SK-N-SH (cell line): ENCODE measurements at regions not wholly inside any gene's neighbourhood (a gene's known extent, or its start where the extent isn't known, plus 50 kb on each side); places are given as distances from the start of the nearest gene placed in this dataset.

Source experiments
- CTCF ChIA-PET: fragments of 300-600, 350-600 bp; formaldehyde crosslinking; extraction: SDS; loops from one replicate; lab custom pipeline; 2021; lab: Yijun Ruan, JAX
- POLR2A ChIA-PET: fragments of 350-600 bp; sonication (Branson Sonifier 250); formaldehyde crosslinking; extraction: SDS; loops from one replicate; lab custom pipeline; 2020; ENCODE audit warnings: antibody characterized with exemption, inconsistent platforms; lab: Yijun Ruan, JAX
- DNase-seq: peaks from one replicate; pipeline ENCODE4 v3.0.0; 2012
- H2AFZ ChIP-seq: fragments of 200-600 bp; sonication (generic); 2 replicates; pipeline ENCODE4 v1.8.1; 2016; ENCODE audit warnings: antibody characterized with exemption, mild to moderate bottlenecking, low read depth
- H3F3A ChIP-seq: fragments of 200-600 bp; sonication (generic); replicated peaks from 2 replicates; pipeline ENCODE3; 2016; ENCODE audit warnings: antibody characterized with exemption, mild to moderate bottlenecking; ENCODE audit not compliant: insufficient read depth
- H3K27ac ChIP-seq, 2 experiments: fragments of 200-500 bp in 1 of 2; fragments of 200-600 bp in 1 of 2; sonication (Bioruptor generic) in 1 of 2; sonication (generic), shearing (Covaris generic) in 1 of 2; 2 replicates each; pipeline versions ENCODE4 v1.5.1 to v1.6.1; 2014 to 2016; ENCODE audit warnings: low read depth in 2 of 2, inconsistent platforms in 1 of 2, low read length in 1 of 2, mild to moderate bottlenecking in 1 of 2, mixed read lengths in 1 of 2
- H3K27me3 ChIP-seq: fragments of 200-600 bp; sonication (generic), shearing (Covaris generic); 2 replicates; pipeline ENCODE4 v1.6.1; 2016; ENCODE audit warnings: mixed run types; ENCODE audit not compliant: insufficient read depth
- H3K36me3 ChIP-seq, 2 experiments: fragments of 200-500 bp in 1 of 2; fragments of 200-600 bp in 1 of 2; sonication (Bioruptor generic) in 1 of 2; sonication (generic) in 1 of 2; replicated peaks in 1 of 2; 2 replicates each; pipeline versions ENCODE3 to v1.5.1; 2014 to 2016; ENCODE audit warnings: low read length in 1 of 2, mild to moderate bottlenecking in 1 of 2; ENCODE audit not compliant: insufficient read depth in 2 of 2, control insufficient read depth in 1 of 2
- H3K4me1 ChIP-seq, 2 experiments: fragments of 200-500 bp in 1 of 2; fragments of 200-600 bp in 1 of 2; sonication (Bioruptor generic) in 1 of 2; sonication (generic), shearing (Covaris generic) in 1 of 2; 2 replicates each; pipeline versions ENCODE4 v1.5.1 to v1.6.1; 2014 to 2016; ENCODE audit warnings: low read depth in 1 of 2, low read length in 1 of 2, mixed run types in 1 of 2; ENCODE audit not compliant: insufficient read depth in 2 of 2, control insufficient read depth in 1 of 2
- H3K4me2 ChIP-seq: fragments of 200-600 bp; sonication (generic), shearing (Covaris generic); 2 replicates; pipeline ENCODE4 v1.6.1; 2017; ENCODE audit warnings: mixed run types
- H3K4me3 ChIP-seq, 2 experiments: fragments of 200-500 bp in 1 of 2; fragments of 200-600 bp in 1 of 2; sonication (Bioruptor generic) in 1 of 2; sonication (generic), shearing (Covaris generic) in 1 of 2; 2 replicates each; pipeline versions ENCODE4 v1.5.1 to v1.8.1; 2014 to 2016; ENCODE audit warnings: low read depth in 2 of 2, inconsistent platforms in 1 of 2, low read length in 1 of 2, mild to moderate bottlenecking in 1 of 2, mixed read lengths in 1 of 2, moderate library complexity in 1 of 2
- H3K79me2 ChIP-seq: fragments of 200-600 bp; sonication (generic); 2 replicates; pipeline ENCODE4 v1.8.1; 2017; ENCODE audit warnings: mild to moderate bottlenecking; ENCODE audit not compliant: insufficient read depth
- H3K9ac ChIP-seq: fragments of 200-600 bp; sonication (generic); 2 replicates; pipeline ENCODE4 v1.6.1; 2017; ENCODE audit warnings: mixed run types
- H3K9me2 ChIP-seq: fragments of 200-600 bp; sonication (generic); 2 replicates; pipeline ENCODE4 v1.6.1; 2017; ENCODE audit warnings: mixed run types
- H3K9me3 ChIP-seq: fragments of 200-600 bp; sonication (generic); 2 replicates; pipeline ENCODE4 v1.6.1; 2017; ENCODE audit warnings: mixed run types, mild to moderate bottlenecking, moderate library complexity
- H4K20me1 ChIP-seq: fragments of 200-600 bp; sonication (generic); 2 replicates; pipeline ENCODE4 v1.6.1; 2017; ENCODE audit warnings: mild to moderate bottlenecking, mixed run types; ENCODE audit not compliant: insufficient read depth
- CHD2 ChIP-seq: fragments of 150-350 bp; IDR thresholded peaks from 2 replicates; pipeline ENCODE4 v1.6.1; 2018; ENCODE audit warnings: low read length; ENCODE audit not compliant: partially characterized antibody
- EP300 ChIP-seq, 2 experiments: IDR thresholded peaks; 2 replicates each; pipeline versions ENCODE4 v1.4.0 to v1.6.1; 2012; ENCODE audit warnings: borderline replicate concordance in 1 of 2, low read depth in 1 of 2, low read length in 1 of 2
- JUND ChIP-seq: IDR thresholded peaks from 2 replicates; pipeline ENCODE4 v1.4.0; 2012
- NFIC ChIP-seq: IDR thresholded peaks from 2 replicates; pipeline ENCODE4 v1.4.0; 2012; ENCODE audit warnings: borderline replicate concordance
- RCOR1 ChIP-seq: fragments of 150-350 bp; IDR thresholded peaks from 2 replicates; pipeline ENCODE4 v1.6.1; 2017; ENCODE audit warnings: antibody characterized with exemption, low read length
- SIN3A ChIP-seq: IDR thresholded peaks from 2 replicates; pipeline ENCODE4 v1.6.1; 2012; ENCODE audit warnings: low read depth, mild to moderate bottlenecking, low read length, moderate library complexity, borderline replicate concordance
- SMC3 ChIP-seq: IDR thresholded peaks from 2 replicates; pipeline ENCODE4 v1.6.1; 2012; ENCODE audit warnings: low read depth, low read length, improper control_type of control experiment
- TAF1 ChIP-seq: IDR thresholded peaks from 2 replicates; pipeline ENCODE4 v1.6.1; 2012; ENCODE audit warnings: low read depth, mild to moderate bottlenecking, low read length, moderate library complexity, borderline replicate concordance
- WGBS: methylation state at CpG from one replicate; pipeline ENCODE4 v1.1.6; 2017; ENCODE audit warnings: low lambda C conversion rate; 5-methylcytosine and 5-hydroxymethylcytosine counted together
- TF ChIP-seq, protein P1 (sequence below): IDR thresholded peaks from 2 replicates; pipeline ENCODE4 v1.6.1; 2012; ENCODE audit warnings: mild to moderate bottlenecking, low read depth, low read length, moderate library complexity
- TF ChIP-seq, protein P2 (sequence below): fragments of 150-350 bp; IDR thresholded peaks from 2 replicates; pipeline ENCODE4 v1.6.1; 2016; ENCODE audit warnings: mild to moderate bottlenecking, low read depth, low read length

DNA sequence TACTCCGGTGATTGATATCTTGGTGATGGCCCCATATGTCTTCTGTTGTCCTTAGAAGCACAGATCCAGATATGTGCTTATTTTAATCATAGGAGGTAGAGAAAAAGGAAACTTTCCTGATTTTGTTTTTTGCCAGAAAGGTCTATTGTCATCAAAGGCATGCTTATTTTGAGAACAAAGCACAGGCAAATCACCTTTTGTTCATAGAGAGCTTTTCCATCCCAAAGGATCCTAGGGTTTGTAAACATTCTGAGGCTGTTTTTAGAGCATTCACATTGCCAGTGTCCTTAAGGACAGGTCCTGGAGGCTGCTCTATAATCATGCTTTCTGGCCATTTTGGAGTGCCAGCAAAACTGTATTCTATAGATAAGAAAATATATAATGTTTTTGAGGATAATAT lies 148.5 kb upstream of the SEL1L start:
- Histone ChIP-seq H3K79me2 (no peaks in the 10 kb centered on the region), H4K20me1 (no peaks in the 10 kb centered on the region), H3K9ac (no peak overlapping the region), H3K4me1 (no peaks in the 10 kb centered on the region), H3F3A (no peaks in the 10 kb centered on the region), H3K36me3 (no peaks in the 10 kb centered on the region), H3K4me2 (no peak overlapping the region), H3K27ac (no peak overlapping the region), H2AFZ (no peak overlapping the region), H3K9me2 (no peaks in the 10 kb centered on the region), H3K4me3 (no peak overlapping the region), H3K27me3 (no peaks in the 10 kb centered on the region), H3K9me3 (no peaks in the 10 kb centered on the region)
- no peak for DNase-seq
- no peak for TF ChIP-seq CHD2
- no peak for TF ChIP-seq SIN3A
- TF ChIP-seq, protein P1, sequence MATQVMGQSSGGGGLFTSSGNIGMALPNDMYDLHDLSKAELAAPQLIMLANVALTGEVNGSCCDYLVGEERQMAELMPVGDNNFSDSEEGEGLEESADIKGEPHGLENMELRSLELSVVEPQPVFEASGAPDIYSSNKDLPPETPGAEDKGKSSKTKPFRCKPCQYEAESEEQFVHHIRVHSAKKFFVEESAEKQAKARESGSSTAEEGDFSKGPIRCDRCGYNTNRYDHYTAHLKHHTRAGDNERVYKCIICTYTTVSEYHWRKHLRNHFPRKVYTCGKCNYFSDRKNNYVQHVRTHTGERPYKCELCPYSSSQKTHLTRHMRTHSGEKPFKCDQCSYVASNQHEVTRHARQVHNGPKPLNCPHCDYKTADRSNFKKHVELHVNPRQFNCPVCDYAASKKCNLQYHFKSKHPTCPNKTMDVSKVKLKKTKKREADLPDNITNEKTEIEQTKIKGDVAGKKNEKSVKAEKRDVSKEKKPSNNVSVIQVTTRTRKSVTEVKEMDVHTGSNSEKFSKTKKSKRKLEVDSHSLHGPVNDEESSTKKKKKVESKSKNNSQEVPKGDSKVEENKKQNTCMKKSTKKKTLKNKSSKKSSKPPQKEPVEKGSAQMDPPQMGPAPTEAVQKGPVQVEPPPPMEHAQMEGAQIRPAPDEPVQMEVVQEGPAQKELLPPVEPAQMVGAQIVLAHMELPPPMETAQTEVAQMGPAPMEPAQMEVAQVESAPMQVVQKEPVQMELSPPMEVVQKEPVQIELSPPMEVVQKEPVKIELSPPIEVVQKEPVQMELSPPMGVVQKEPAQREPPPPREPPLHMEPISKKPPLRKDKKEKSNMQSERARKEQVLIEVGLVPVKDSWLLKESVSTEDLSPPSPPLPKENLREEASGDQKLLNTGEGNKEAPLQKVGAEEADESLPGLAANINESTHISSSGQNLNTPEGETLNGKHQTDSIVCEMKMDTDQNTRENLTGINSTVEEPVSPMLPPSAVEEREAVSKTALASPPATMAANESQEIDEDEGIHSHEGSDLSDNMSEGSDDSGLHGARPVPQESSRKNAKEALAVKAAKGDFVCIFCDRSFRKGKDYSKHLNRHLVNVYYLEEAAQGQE: no peak
- no peak for TF ChIP-seq EP300 (IDR thresholded peaks at IDR 0.05; ENCODE audit: borderline replicate concordance in 1 of 2, low read depth in 1 of 2, low read length in 1 of 2)
- TF ChIP-seq NFIC: no peak
- TF ChIP-seq SMC3: no peak
- TF ChIP-seq JUND: no peak
- TF ChIP-seq RCOR1: no peak
- 5% methylated on average over 1 of the region's 1 CpG for WGBS
- ChIA-PET POLR2A (no interaction called here), CTCF (no interaction called here)

DNA sequence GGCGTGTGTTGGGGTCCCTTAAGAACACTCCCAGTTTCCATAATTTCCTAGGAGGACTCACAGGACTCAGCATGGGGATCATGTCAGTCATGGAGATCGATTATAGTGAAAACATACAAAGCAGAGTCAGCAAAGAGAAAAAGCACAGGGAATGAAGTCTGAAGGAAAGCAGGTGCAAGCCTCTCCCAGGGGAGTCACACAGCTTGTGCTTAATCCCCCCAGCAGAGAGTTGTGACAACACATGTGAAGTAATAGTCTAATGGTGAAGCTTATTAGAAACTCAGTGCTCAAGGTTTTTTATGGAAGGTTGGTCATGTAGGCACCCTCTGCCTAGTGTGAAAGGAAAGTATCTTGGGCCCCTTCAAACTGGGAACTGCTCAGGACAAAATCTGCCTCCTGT lies 149.0 kb upstream of the SEL1L start:
- Histone ChIP-seq H3K4me2 (no peak overlapping the region), H3K9ac (no peak overlapping the region), H3K9me2 (no peaks in the 10 kb centered on the region), H3F3A (no peaks in the 10 kb centered on the region), H3K79me2 (no peaks in the 10 kb centered on the region), H3K4me1 (no peaks in the 10 kb centered on the region), H3K9me3 (no peaks in the 10 kb centered on the region), H3K4me3 (no peak overlapping the region), H4K20me1 (no peaks in the 10 kb centered on the region), H2AFZ (no peak overlapping the region), H3K27ac (no peak overlapping the region), H3K27me3 (no peaks in the 10 kb centered on the region), H3K36me3 (no peaks in the 10 kb centered on the region)
- CTCF ChIA-PET: no interaction called here
- 0% methylated on average over 2 of the region's 2 CpGs for WGBS
- POLR2A ChIA-PET: no interaction called here
- TF ChIP-seq, protein P2, sequence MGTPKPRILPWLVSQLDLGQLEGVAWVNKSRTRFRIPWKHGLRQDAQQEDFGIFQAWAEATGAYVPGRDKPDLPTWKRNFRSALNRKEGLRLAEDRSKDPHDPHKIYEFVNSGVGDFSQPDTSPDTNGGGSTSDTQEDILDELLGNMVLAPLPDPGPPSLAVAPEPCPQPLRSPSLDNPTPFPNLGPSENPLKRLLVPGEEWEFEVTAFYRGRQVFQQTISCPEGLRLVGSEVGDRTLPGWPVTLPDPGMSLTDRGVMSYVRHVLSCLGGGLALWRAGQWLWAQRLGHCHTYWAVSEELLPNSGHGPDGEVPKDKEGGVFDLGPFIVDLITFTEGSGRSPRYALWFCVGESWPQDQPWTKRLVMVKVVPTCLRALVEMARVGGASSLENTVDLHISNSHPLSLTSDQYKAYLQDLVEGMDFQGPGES: no peak
- no peak for TF ChIP-seq TAF1
- no peak for DNase-seq
